GM19193 (cell line): ENCODE measurements at regions not wholly inside any gene's neighbourhood (a gene's known extent, or its start where the extent isn't known, plus 50 kb on each side); places are given as distances from the start of the nearest gene placed in this dataset.

ENCODE experiments used
- POLR2A ChIP-seq: IDR thresholded peaks from 4 replicates; pipeline ENCODE4 v1.6.1; 2011; ENCODE audit not compliant: insufficient read depth, insufficient read length; ENCODE audit errors: extremely low read depth

DNA sequence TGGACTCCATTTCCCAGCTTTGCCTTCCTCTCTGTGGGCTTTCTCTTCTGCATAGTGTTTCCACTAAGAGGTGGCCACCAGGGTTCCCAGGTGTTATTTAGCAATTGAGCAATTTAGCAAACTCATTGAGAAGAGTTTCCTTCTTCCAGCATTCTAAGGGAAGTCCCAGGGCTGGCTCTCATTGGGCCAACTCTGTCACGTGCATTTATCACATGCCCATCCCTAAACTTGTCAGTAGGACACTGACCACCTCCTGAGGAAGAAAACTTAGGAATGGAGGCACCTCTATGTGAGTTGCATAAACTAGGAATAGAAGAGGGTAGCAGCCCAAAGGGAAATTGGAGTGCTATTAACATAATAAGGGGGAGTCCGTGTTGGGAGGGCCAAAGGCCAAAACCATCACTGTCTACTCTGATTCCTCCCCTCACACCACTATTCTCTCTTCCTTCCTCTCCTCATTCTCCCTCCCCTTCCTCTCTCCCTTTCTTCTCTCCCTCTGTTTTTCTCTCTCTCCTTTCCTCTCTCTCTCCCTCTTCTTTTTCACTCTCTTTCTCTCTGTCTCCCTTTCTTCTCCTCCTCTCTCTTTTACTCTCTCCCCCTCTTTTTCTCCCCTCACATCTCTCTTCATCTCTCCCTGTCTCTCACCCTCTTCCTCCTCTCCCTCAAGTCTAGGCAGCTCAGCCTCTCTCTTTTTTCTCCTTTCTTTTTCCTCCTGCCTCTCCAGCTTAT, 213.4 kb downstream of the PALM2AKAP2 start:
- TF ChIP-seq POLR2A, result no peak

DNA sequence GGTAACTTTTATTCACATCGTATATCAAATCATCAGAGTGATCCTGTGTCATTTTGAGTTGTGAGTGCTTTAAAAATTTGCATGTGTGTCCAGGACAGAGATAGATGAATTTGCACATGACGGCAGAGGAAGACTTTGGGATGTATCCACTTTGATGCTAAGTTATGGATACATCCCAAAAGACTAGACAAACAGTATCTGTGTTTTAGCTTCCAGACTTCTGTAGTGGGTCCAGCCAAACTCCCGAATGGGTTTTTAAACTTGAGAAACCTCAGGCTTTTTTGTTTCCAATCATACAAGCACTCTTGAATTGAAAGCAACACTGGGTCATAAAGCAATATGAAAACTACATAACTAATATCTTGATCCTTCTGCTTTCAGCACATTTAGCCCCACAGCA, 213.8 kb downstream of the C9orf152 start:
- TF ChIP-seq POLR2A, result no peak

DNA sequence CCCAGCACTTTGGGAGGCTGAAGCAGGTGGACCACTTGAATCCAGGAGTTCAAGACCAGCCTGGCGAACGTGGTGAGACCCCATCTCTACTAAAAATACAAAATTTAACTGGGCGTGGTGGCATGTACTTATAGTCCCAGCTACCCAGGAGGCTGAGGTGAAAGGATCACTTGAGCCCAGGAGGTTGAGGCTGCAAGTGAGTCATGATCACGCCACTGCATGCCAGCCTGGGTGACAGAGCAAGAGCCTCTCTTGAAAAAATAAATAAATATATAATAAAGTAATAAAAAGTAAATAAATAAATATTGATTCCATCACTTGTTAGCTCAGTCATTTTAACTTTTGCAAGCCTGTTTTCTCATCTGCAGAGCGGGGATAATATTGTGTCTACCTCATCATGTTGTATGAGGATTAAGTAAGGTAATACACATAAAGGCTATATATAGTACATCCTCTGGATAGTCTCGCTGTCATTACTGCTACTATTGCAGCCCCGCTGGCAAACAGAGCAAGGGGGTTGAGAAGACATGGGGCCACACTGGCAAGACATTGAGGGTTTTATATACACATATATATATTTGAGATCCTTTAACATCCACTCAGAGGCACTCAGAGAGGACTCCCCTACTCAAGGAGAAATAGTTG, 210.9 kb downstream of the C9orf152 start:
- TF ChIP-seq POLR2A, result no peak

DNA sequence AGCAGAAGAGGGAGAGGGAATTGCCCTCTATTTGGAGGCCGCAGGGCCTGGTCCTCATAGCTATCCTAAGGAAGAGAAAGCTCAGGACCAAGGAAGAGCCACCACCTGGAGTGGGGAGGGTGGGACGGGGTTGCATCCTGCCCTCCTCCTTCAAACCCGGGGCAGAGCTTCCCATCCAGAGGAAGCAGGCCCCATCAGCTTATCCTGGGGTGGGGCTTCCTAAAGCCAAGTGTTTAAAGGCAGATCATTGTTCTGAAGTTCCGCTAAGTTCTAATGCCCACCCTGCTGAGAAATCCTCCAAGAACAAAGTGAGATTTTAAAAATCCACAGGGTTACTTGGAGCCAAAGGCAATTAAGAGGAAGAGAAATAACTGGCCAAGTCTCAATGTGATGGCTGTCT, 210.3 kb downstream of the C9orf152 start:
- TF ChIP-seq POLR2A, result no peak

DNA sequence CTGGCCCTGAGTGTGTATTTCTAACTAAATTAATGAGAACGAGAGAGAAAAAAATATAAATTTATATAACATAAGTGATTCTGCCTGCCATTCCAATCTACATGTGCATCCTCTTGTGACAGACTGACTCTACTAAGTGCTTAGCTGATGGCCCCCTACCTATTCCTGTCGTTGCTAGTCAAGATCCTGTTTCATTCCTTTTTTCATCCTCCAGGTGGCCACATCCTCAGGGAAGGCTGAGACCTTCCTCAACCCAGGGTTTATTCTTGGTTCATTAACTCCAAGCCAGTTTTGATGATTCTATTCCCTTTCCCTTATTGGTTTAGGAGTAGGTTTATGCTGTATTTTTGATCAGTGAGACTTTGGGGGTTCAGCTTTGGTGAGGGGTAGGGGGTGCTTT, 201.3 kb downstream of the C9orf152 start:
- TF ChIP-seq POLR2A, result no peak

DNA sequence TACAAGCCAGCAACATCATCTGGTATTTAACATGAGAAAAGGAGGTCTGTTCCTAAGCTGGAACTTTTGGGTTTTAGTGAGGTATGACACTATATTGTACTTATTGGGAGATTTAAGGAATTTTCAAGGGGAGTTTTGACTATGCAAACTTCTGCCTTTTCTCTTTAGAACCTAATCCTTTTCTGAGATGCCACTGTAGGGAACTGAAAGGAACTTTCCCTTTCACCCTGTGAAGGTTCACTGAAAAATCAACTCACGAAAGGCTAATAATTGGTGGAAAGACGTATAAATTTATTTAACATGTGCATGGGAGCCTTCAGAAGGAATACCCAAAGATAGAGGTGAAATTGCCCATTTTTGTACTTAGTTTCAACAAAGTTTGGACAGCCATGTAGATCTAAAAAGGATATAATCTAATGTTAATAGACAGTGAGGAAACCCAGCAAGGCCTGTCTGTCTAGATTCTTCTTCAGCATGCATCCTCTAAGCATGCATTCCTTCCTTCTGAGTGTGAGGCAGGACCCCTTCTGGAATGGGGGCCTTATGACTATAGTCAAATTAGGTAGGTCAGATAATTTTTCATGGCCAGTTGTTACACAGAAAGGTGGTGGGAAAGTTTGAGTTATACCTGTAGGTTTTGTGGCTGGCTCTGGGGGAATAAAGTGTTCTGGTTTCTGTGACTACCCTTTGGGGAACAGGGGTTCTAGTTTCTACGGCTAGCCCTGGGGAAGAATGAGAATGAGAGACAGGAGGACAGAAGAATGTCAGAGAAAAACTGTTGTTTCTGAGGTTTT, 200.3 kb downstream of the C9orf152 start:
- no peak for TF ChIP-seq POLR2A

DNA sequence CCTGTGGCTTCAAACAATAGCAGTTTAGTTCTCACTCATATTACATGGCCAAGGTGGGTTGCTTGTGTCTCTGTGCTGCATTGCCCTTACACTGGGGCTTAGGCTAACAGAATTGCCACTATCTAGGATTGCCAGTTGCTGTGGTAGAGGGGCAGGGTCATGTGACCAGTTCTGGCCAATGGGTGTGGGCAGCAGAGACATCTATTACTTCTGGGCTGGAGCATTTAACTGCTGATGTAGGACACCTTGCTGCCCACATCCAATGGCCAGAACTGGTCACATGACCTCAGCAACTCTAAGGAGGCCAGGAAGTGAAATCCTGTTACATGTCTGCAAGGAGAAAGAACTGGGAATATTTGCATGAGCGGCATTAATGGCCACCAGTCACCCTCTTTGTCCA, 199.3 kb downstream of the C9orf152 start:
- no peak for TF ChIP-seq POLR2A

DNA sequence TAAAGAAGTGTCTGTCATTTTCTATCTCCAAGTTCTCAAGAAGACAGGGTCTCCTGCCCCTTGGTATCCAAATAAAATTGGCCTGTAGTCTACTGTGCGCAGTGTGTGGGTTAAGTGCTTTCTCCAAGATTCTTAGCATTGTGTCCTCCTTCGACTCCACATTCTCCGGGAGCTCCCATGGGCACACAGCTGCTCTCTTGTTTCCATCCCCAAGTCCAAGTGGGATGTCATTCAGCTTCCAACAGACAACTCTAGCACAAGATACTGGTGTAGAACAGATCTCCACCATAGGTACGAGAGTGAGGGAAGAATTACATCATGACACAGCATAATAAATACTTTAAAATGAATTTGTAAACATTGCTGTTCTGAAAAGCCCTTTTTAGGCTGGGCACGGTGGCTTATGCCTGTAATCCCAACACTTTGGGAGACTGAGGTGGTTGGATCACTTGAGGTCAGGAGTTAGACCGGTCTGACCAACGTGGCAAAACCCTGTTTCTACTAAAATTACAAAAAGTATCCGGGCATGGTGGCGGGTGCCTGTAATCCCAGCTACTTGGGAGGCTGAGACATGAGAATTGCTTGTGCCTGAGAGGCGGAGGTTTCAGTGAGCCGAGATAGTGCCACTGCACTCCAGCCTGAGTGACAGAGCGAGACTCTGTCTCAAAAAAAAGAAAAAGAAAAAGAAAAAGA, 196.2 kb downstream of the C9orf152 start:
- no peak for TF ChIP-seq POLR2A

DNA sequence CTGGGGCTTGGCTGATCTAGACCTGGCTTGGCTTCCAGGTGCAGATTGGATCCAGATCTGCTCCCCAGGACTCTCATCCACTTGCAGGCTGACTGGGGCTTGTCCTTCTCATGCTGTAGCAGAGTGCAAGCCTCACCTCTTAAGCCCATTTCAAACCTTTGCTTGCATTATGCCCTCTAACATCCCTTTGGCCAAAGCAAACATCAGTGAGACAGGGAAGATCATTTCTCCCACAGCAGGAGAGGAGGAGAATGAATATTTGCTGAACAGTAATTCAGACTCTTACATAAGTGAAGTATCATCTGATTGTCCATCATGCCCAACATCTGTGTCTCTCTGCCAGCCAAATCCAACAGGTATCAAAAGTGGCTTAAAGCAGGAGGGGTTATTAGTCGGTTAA, 194.9 kb downstream of the C9orf152 start:
- no peak for TF ChIP-seq POLR2A

DNA sequence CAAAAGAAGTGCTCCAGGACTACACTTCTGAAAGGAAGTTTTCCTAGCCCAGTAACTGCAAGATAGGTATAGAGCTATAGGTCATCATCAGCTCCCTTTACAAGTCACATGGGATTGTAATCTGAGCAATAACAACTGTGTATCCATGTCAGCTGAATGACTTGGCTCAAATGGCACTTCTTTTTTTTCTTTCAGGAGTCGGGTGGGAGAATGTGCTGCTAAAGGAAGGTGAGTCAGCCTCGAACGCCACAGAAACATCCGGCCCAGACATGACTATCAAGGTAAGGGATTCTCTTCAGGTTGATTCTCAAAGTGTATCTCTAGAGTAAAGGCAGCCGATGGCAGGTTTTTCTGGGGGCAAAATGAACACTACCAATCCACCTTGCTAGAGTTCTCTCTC, 192.2 kb downstream of the C9orf152 start:
- no peak for TF ChIP-seq POLR2A

DNA sequence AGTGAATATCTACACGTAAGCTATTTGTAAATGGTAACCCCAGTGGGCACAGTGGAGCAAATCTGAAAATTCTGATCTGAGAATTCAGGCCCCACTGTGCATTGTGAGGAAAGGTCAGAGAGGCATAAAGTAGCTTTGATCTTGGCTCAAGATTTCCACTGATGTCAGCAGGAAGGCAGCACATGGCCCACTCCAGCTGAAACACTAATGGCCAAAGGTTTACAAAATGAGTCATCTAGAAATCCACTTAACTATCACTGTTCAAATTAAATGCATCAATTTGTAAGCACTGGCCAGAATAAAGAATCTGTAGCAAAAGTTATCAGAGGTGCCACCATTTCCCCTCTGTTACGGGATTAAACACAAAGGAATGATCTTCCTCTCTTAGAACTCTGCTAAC, 191.6 kb downstream of the C9orf152 start:
- TF ChIP-seq POLR2A, result no peak

DNA sequence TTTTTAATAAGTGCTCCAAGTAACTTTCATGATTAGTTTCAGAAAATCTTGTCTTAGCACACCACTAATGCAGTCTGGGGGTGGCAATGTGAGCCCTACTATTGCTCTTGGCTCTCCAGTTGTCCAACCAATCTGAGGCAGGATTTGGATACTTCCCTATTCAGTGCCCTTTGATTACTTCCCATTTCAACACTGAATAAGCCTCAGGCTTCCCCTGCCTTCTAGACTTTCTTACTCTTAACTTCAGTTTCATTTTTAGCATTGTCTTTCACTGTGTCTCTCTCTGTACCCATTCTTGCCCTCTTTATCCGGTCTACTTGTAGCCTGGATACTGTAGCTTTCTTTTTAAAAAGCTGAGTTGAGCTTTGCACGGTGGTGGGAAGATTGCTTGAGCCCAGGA, 186.1 kb downstream of the C9orf152 start:
- TF ChIP-seq POLR2A, result no peak

DNA sequence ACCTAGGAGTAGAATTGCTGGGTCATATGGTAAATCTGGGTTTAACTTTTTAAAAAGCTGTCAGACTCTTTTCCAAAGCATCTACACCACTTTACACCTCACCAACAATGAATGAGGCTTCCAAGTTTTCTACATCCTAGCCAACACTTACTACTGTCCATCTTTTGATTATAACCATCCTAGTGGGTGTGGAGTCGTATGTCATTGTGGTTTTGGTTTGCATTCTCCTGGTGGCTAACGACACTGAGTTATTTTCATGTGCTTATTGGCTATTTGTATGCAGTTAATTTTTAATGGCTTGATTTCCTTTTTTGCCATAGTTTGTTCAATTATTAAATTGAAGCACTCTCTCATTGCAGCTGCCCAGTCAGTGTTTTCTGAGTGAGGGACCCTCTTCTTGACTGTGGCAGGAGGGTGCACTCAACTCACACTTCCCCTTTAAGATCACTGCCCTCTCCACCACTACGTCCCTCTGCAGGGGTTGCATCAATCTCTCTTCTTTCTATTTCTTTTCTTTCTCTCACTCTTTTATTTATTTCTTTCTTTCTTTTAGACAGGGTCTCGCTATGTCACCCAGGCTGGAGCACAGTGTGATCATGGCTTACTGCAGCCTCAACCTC, 182.3 kb downstream of the C9orf152 start:
- no peak for TF ChIP-seq POLR2A

DNA sequence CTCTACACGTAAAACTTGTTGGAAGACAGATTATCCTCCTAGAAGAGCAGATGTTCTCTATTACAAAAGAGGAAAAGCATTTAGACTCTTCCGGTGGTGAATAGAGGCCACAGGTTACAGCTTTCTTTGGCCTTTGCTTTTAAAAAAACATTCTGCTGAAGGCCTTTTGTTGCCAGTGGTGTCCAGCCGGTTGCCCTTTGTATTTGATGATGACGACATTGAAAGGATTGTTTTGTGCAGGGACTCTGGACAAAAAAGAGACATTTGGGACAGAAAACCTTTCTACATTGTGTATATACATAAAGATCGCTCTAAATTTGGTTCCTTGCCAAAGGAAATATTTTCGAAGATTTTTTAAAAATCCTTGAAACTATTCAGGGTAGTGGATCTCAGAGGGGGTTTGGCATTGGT, 180.3 kb downstream of the C9orf152 start:
- no peak for TF ChIP-seq POLR2A

DNA sequence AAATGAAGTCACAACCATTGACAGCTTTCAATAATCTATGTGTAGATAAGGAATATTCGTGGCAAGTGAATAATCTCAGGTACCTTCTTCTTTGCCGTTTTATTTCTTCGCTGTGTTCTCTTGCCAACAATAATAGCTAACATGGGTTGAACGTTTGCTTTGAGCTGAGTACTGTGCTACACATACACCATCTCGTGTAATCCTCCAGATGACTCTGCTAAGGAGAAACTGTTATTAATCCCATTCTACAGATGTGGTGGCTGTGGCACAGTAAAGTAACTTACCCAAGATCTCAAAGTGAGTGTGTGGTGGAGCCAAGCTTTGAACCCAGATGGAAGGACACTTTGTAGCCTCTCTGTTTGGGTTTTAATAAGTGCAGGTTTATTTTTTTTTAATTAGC, 179.7 kb downstream of the C9orf152 start:
- no peak for TF ChIP-seq POLR2A

DNA sequence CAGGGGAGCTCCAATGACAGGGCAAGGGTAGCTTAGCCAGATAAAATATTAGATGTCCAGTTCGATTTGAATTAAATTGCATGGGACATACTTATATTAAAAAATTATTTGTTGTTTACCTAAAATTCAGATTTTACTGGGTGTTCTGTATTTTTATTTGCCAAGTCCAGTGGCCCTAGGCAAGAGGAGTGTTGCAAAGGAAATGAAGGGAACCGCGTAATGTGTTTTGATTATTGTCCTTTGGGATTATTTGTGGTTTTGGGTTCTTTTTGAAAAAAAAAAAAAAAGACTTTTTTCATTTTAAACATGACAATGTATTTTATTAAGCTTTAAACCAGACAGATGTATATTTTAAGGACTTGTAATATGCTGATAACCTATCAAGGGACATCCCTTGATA, 179.3 kb downstream of the C9orf152 start:
- TF ChIP-seq POLR2A, result no peak
